NCI-H1436 treated with DMSO at 0.1 percent for 48 hours (cell line): ENCODE measurements at regions not wholly inside any gene's neighbourhood (a gene's known extent, or its start where the extent isn't known, plus 50 kb on each side); places are given as distances from the start of the nearest gene placed in this dataset.
"Not testable (repeated sequence)": the region's sequence is repeated elsewhere in the genome, so short reads cannot be mapped to it uniquely, and the experiment has no call there.

Experiments
- DNase-seq: peaks from one replicate; lab custom pipeline; 2025; lab: John Stamatoyannopoulos, UW

GRCh38 chr5:91491229-91491628, 108.1 kb upstream of the ARRDC3 start:
- DNase-seq: no peak

- DNase-seq: no peak
These were observed 107.2 kb upstream of the ARRDC3 start for GRCh38 chr5:91490316-91490715.

GRCh38 chr5:91487420-91487819, 104.3 kb upstream of the ARRDC3 start:
- DNase-seq: no peak

GRCh38 chr5:91486638-91487037, 103.5 kb upstream of the ARRDC3 start:
- no peak for DNase-seq

GRCh38 chr5:91484662-91485061, 101.5 kb upstream of the ARRDC3 start:
- no peak for DNase-seq

GRCh38 chr5:91479376-91479775, 96.3 kb upstream of the ARRDC3 start:
- not testable (repeated sequence) for DNase-seq

GRCh38 chr5:91478096-91478495, 95.0 kb upstream of the ARRDC3 start:
- no peak for DNase-seq

GRCh38 chr5:91477408-91477807, 94.3 kb upstream of the ARRDC3 start:
- DNase-seq: no peak

GRCh38 chr5:91474201-91474600, 91.1 kb upstream of the ARRDC3 start:
- DNase-seq: no peak

GRCh38 chr5:91472631-91473030, 89.5 kb upstream of the ARRDC3 start:
- DNase-seq: no peak

- DNase-seq: no peak
These were observed 86.5 kb upstream of the ARRDC3 start for GRCh38 chr5:91469517-91470165.

- no peak for DNase-seq
These were observed 85.7 kb upstream of the ARRDC3 start for GRCh38 chr5:91468651-91469422.

- DNase-seq: no peak
These were observed 81.9 kb upstream of the ARRDC3 start for GRCh38 chr5:91464886-91465646.

GRCh38 chr5:91457681-91458058, 74.6 kb upstream of the ARRDC3 start:
- DNase-seq: no peak

GRCh38 chr5:91456928-91457680, 74.0 kb upstream of the ARRDC3 start:
- DNase-seq: no peak

- no peak for DNase-seq
These were observed 66.0 kb upstream of the ARRDC3 start for GRCh38 chr5:91449083-91449482.

GRCh38 chr5:91448079-91448478, 65.0 kb upstream of the ARRDC3 start:
- DNase-seq: not testable (repeated sequence)

GRCh38 chr5:91446880-91447279, 63.8 kb upstream of the ARRDC3 start:
- DNase-seq: not testable (repeated sequence)

- DNase-seq: no peak
These were observed 60.8 kb upstream of the ARRDC3 start for GRCh38 chr5:91443761-91444467.

- no peak for DNase-seq
These were observed 59.9 kb upstream of the ARRDC3 start for GRCh38 chr5:91443023-91443422.

GRCh38 chr5:91441082-91441481, 58.0 kb upstream of the ARRDC3 start:
- no peak for DNase-seq

- DNase-seq: no peak
These were observed 55.8 kb upstream of the ARRDC3 start for GRCh38 chr5:91438871-91439270.
